HK-2 (cell line): ENCODE measurements at regions not wholly inside any gene's neighbourhood (a gene's known extent, or its start where the extent isn't known, plus 50 kb on each side); places are given as distances from the start of the nearest gene placed in this dataset.
"Not testable (repeated sequence)": the region's sequence is repeated elsewhere in the genome, so short reads cannot be mapped to it uniquely, and the experiment has no call there.

Experiments used
- DNase-seq: peaks from one replicate; pipeline ENCODE4 v3.0.0-alpha.2; 2018; ENCODE audit not compliant: unreplicated experiment

GRCh38 chr4:174183259-174183658 lies 100.2 kb downstream of the FBXO8 start:
- DNase-seq = no peak

GRCh38 chr4:174181827-174182226 lies 101.6 kb downstream of the FBXO8 start:
- no peak for DNase-seq

- no peak for DNase-seq
Observed at GRCh38 chr4:174177536-174177935, 105.9 kb downstream of the FBXO8 start.

GRCh38 chr4:174175836-174176235 lies 107.6 kb downstream of the FBXO8 start:
- not testable (repeated sequence) for DNase-seq

- no peak for DNase-seq
Observed at GRCh38 chr4:174173360-174173759, 110.1 kb downstream of the FBXO8 start.

GRCh38 chr4:174172274-174172673 lies 111.2 kb downstream of the FBXO8 start:
- DNase-seq = no peak

GRCh38 chr4:174170906-174171305 lies 112.6 kb downstream of the FBXO8 start:
- DNase-seq = no peak

GRCh38 chr4:174170091-174170490 lies 113.4 kb downstream of the FBXO8 start:
- DNase-seq = no peak

GRCh38 chr4:174157106-174157607 lies 126.3 kb downstream of the FBXO8 start:
- no peak for DNase-seq

- no peak for DNase-seq
Observed at GRCh38 chr4:174156239-174156826, 127.1 kb downstream of the FBXO8 start.

GRCh38 chr4:174154215-174154854 lies 129.1 kb downstream of the FBXO8 start:
- DNase-seq = peak; percentile 4

GRCh38 chr4:174152717-174153466 lies 130.6 kb downstream of the FBXO8 start:
- no peak for DNase-seq

- no peak for DNase-seq
Observed at GRCh38 chr4:174147863-174148262, 135.6 kb downstream of the FBXO8 start.

GRCh38 chr4:174144106-174144505 lies 139.4 kb downstream of the FBXO8 start:
- no peak for DNase-seq

GRCh38 chr4:174141876-174142275 lies 141.6 kb downstream of the FBXO8 start:
- DNase-seq = no peak

- no peak for DNase-seq
Observed at GRCh38 chr4:174138616-174139015, 144.9 kb downstream of the FBXO8 start.

GRCh38 chr4:174137698-174138097 lies 145.8 kb downstream of the FBXO8 start:
- no peak for DNase-seq

GRCh38 chr4:174135936-174136406 lies 147.5 kb downstream of the FBXO8 start:
- no peak for DNase-seq

- no peak for DNase-seq
Observed at GRCh38 chr4:174135530-174135929, 147.9 kb downstream of the FBXO8 start.

- no peak for DNase-seq
Observed at GRCh38 chr4:174134361-174134760, 149.1 kb downstream of the FBXO8 start.

GRCh38 chr4:174133551-174133950 lies 149.9 kb downstream of the FBXO8 start:
- no peak for DNase-seq

GRCh38 chr4:174131901-174132300 lies 151.6 kb downstream of the FBXO8 start:
- no peak for DNase-seq

- no peak for DNase-seq
Observed at GRCh38 chr4:174122705-174123104, 160.8 kb downstream of the FBXO8 start.
